Lung microvascular endothelial cell (primary cell): ENCODE measurements at regions not wholly inside any gene's neighbourhood (a gene's known extent, or its start where the extent isn't known, plus 50 kb on each side); places are given as distances from the start of the nearest gene placed in this dataset.

Experiments
- DNase-seq, 2 donors: peaks; one replicate each; pipeline versions ENCODE4 v3.0.0 to v3.0.0-alpha.2; 2010; ENCODE audit warnings: low read depth in 2 of 2

GRCh38 chr1:53378061-53378460 is 50.2 kb upstream of the LRP8 start:
- no peak for DNase-seq

- DNase-seq, result no peak
Observed at GRCh38 chr1:53378932-53379661, 51.2 kb upstream of the LRP8 start.

- DNase-seq, result no peak
Observed at GRCh38 chr1:53379662-53380002, 51.8 kb upstream of the LRP8 start.

GRCh38 chr1:53380296-53380695 is 52.4 kb upstream of the LRP8 start:
- no peak for DNase-seq

GRCh38 chr1:53381790-53382401 is 54.0 kb upstream of the LRP8 start:
- peak; percentile 19 to 75 for DNase-seq

- no peak for DNase-seq
Observed at GRCh38 chr1:53383136-53383870, 55.4 kb upstream of the LRP8 start.

- DNase-seq, result no peak
Observed at GRCh38 chr1:53384796-53385195, 56.9 kb upstream of the LRP8 start.

GRCh38 chr1:53385276-53386225 is 57.7 kb upstream of the LRP8 start:
- DNase-seq, result no peak

- DNase-seq, result no peak
Observed at GRCh38 chr1:53388963-53389362, 61.1 kb upstream of the LRP8 start.

- no peak for DNase-seq
Observed at GRCh38 chr1:53390261-53390660, 62.4 kb upstream of the LRP8 start.

- no peak for DNase-seq
Observed at GRCh38 chr1:53390736-53391135, 62.9 kb upstream of the LRP8 start.

- no peak for DNase-seq
Observed at GRCh38 chr1:53391296-53391695, 63.4 kb upstream of the LRP8 start.

- no peak for DNase-seq
Observed at GRCh38 chr1:53391982-53392381, 64.1 kb upstream of the LRP8 start.

- no peak for DNase-seq
Observed at GRCh38 chr1:53392460-53392859, 64.6 kb upstream of the LRP8 start.

- peak; percentile 61 to 80 for DNase-seq
Observed at GRCh38 chr1:53393325-53393792, 65.5 kb upstream of the LRP8 start.

GRCh38 chr1:53394306-53394705 is 64.9 kb upstream of the DMRTB1 start:
- no peak for DNase-seq

- DNase-seq, result no peak
Observed at GRCh38 chr1:53395671-53396215, 63.5 kb upstream of the DMRTB1 start.

GRCh38 chr1:53396573-53397268 is 62.5 kb upstream of the DMRTB1 start:
- no peak for DNase-seq

GRCh38 chr1:53398091-53398490 is 61.1 kb upstream of the DMRTB1 start:
- DNase-seq, result no peak

- no peak for DNase-seq
Observed at GRCh38 chr1:53398576-53399365, 60.4 kb upstream of the DMRTB1 start.
